K562 (cell line): ENCODE measurements at regions not wholly inside any gene's neighbourhood (a gene's known extent, or its start where the extent isn't known, plus 50 kb on each side); places are given as distances from the start of the nearest gene placed in this dataset.

Experiments used
- ATAC-seq: fragments of 200-7000 bp; cut with Tn5 transposase; 3 replicates; pipeline ENCODE4 v1.9.1; 2020; ENCODE audit warnings: moderate library complexity
- BruUV-seq: library from RNA; stranded (reverse); fragments of 400-500 nt; replicated peaks from 2 replicates; lab custom pipeline; 2021; lab: Mats Ljungman, UMichigan
- CTCF ChIA-PET: fragments of 300-600 bp; formaldehyde crosslinking; extraction: SDS; loops from one replicate; lab custom pipeline; 2021; ENCODE audit warnings: low intra/inter-chr PET ratio; lab: Yijun Ruan, JAX
- POLR2A ChIA-PET: fragments of 300-600, 350-650 bp; sonication (Branson Sonifier 250); formaldehyde crosslinking; extraction: SDS; loops from one replicate; lab custom pipeline; 2021; ENCODE audit warnings: antibody characterized with exemption, inconsistent platforms; lab: Yijun Ruan, JAX
- DNase-seq, 4 experiments: peaks; one replicate each; pipeline versions ENCODE4 v3.0.0 to v3.0.0-alpha.2; 2011 to 2018; ENCODE audit warnings: low spot score in 3 of 4, mixed read lengths in 3 of 4; ENCODE audit errors: extremely low read depth in 1 of 4
- FAIRE-seq: peaks from 2 replicates; lab custom pipeline; 2011; peaks lifted over from hg19 to GRCh38; lab: Jason Lieb, UNC
- H2AFZ ChIP-seq: 2 replicates; pipeline ENCODE4 v1.6.0; 2011; ENCODE audit warnings: low read depth, low read length, control low read depth, inconsistent platforms
- H3K27ac ChIP-seq: fragments of 200-600 bp; 3 replicates; pipeline ENCODE4 v1.8.0; 2011; ENCODE audit warnings: low read depth, mild to moderate bottlenecking, control low read depth, inconsistent platforms, low read length, moderate library complexity, mixed read lengths; ENCODE audit errors: extremely low read depth
- H3K27me3 ChIP-seq, 2 experiments: fragments of 300-600 bp in 1 of 2; 2 replicates in 1 of 2; 3 replicates in 1 of 2; pipeline versions ENCODE4 v1.6.0 to v1.8.0; 2011; ENCODE audit warnings: inconsistent platforms in 2 of 2, low read length in 2 of 2, mild to moderate bottlenecking in 1 of 2, mixed read lengths in 1 of 2, moderate library complexity in 1 of 2; ENCODE audit not compliant: control insufficient read depth in 2 of 2, insufficient read depth in 2 of 2
- H3K36me3 ChIP-seq: fragments of 300-600 bp; 3 replicates; pipeline ENCODE4 v1.8.0; 2011; ENCODE audit warnings: mild to moderate bottlenecking, low read length, inconsistent platforms; ENCODE audit not compliant: control insufficient read depth, insufficient read depth
- H3K4me1 ChIP-seq, 2 experiments: fragments of 200-600 bp in 1 of 2; replicated peaks in 1 of 2; 2 replicates in 1 of 2; 3 replicates in 1 of 2; pipeline versions ENCODE4 v1.5.1 to v1.8.0; 2011; ENCODE audit warnings: inconsistent platforms in 2 of 2, low read length in 2 of 2, mild to moderate bottlenecking in 1 of 2, mixed read lengths in 1 of 2, moderate library complexity in 1 of 2; ENCODE audit not compliant: control insufficient read depth in 2 of 2, insufficient read depth in 2 of 2
- H3K4me2 ChIP-seq: 2 replicates; pipeline ENCODE4 v1.6.1; 2011; ENCODE audit warnings: low read length, control low read depth, inconsistent platforms, mixed read lengths; ENCODE audit not compliant: insufficient read depth
- H3K4me3 ChIP-seq: fragments of 200-600 bp; sonication (generic), shearing (Covaris generic); 2 replicates; pipeline ENCODE4 v1.5.1; 2016; ENCODE audit warnings: control low read depth, inconsistent platforms
- H3K79me2 ChIP-seq: fragments of 200-600 bp; 3 replicates; pipeline ENCODE4 v1.8.0; 2011; ENCODE audit warnings: low read length, inconsistent platforms; ENCODE audit not compliant: control insufficient read depth, insufficient read depth
- H3K9ac ChIP-seq, 2 experiments: 2 replicates each; pipeline versions ENCODE4 v1.6.0 to v1.6.1; 2011; ENCODE audit warnings: low read depth in 2 of 2, low read length in 2 of 2, control low read depth in 1 of 2, inconsistent platforms in 1 of 2, mild to moderate bottlenecking in 1 of 2, mixed read lengths in 1 of 2; ENCODE audit not compliant: insufficient read depth in 1 of 2
- H3K9me1 ChIP-seq: one replicate; pipeline ENCODE4 v1.6.0; 2011; ENCODE audit warnings: inconsistent platforms, mild to moderate bottlenecking, low read length, moderate library complexity; ENCODE audit not compliant: control insufficient read depth, insufficient read depth
- H3K9me3 ChIP-seq: replicated peaks from 2 replicates; pipeline ENCODE4 v1.5.1; 2011; ENCODE audit warnings: low read depth, low read length, inconsistent platforms; ENCODE audit not compliant: control insufficient read depth, insufficient read depth
- H4K20me1 ChIP-seq: replicated peaks from 2 replicates; pipeline ENCODE4 v1.6.1; 2011; ENCODE audit warnings: low read length, inconsistent platforms, mixed read lengths; ENCODE audit not compliant: control insufficient read depth, insufficient read depth
- ATF1 ChIP-seq, 2 experiments: fragments of 450-650 bp in 1 of 2; IDR thresholded peaks; 2 replicates each; pipeline ENCODE4 v1.6.1; 2016; ENCODE audit warnings: missing compliant biosample characterization in 1 of 2, missing genetic modification characterization in 1 of 2
- CAMTA2 ChIP-seq: fragments of 250-450 bp; sonication (Bioruptor Pico); conservative IDR thresholded peaks from 2 replicates; pipeline ENCODE4 v1.5.1; 2022
- HDGF ChIP-seq: fragments of 450-650 bp; IDR thresholded peaks from 2 replicates; pipeline ENCODE4 v1.6.1; 2016
- RFX5 ChIP-seq: IDR thresholded peaks from 2 replicates; pipeline ENCODE4 v1.6.1; 2011; ENCODE audit warnings: low read depth, mild to moderate bottlenecking, improper control_type of control experiment, low read length
- SLC30A9 ChIP-seq: fragments of 250-450 bp; sonication (Bioruptor Pico); IDR thresholded peaks from 2 replicates; pipeline ENCODE4 v1.8.0; 2022; ENCODE audit warnings: mild to moderate bottlenecking, moderate library complexity
- ZNF561 ChIP-seq: fragments of 450-650 bp; formaldehyde crosslinking; conservative IDR thresholded peaks from 2 replicates; pipeline ENCODE4 v1.4.0; 2020; ENCODE audit warnings: mild to moderate bottlenecking, moderate library complexity
- ZNF830 ChIP-seq: fragments of 250-450 bp; sonication (Bioruptor Pico); IDR thresholded peaks from 2 replicates; pipeline ENCODE4 v1.5.0; 2021; ENCODE audit warnings: mild to moderate bottlenecking
- WGBS: fragments of 100-300 bp; shearing (Covaris generic); methylation state at CpG from one replicate; pipeline ENCODE4 v1.1.6; 2016; ENCODE audit warnings: low coverage, mixed read lengths; ENCODE audit not compliant: insufficient coverage; ENCODE audit errors: missing lambda C conversion rate; 5-methylcytosine and 5-hydroxymethylcytosine counted together
- in situ Hi-C: fragments of 300-500 bp; cut with MboI; formaldehyde crosslinking; loops from 4 replicates; pipeline ENCODE4 v1.15.0; 2018; ENCODE audit warnings: inconsistent platforms, mixed read lengths
- intact Hi-C: fragments of 100-400 bp; cut with micrococcal nuclease; formaldehyde crosslinking; loops from 2 replicates; pipeline ENCODE4 v1.14.2; 2022
- TF ChIP-seq, protein P1 (sequence below): fragments of 450-650 bp; IDR thresholded peaks from 2 replicates; pipeline ENCODE4 v1.6.1; 2016; ENCODE audit warnings: antibody characterized with exemption
- TF ChIP-seq, protein P2 (sequence below): IDR thresholded peaks from 2 replicates; pipeline ENCODE4 v1.6.1; 2012; ENCODE audit warnings: low read depth, low read length, improper control_type of control experiment, borderline replicate concordance
- TF ChIP-seq, protein P3 (sequence below): sonication (generic); formaldehyde crosslinking; IDR thresholded peaks from 2 replicates; pipeline ENCODE4 v1.8.0; 2023; ENCODE audit warnings: missing genetic modification reagents, mild to moderate bottlenecking, borderline replicate concordance
- TF ChIP-seq, protein P4 (sequence below): fragments of 250-450 bp; sonication (Bioruptor Pico); IDR thresholded peaks from 2 replicates; pipeline ENCODE4 v1.4.0; 2020; ENCODE audit warnings: mild to moderate bottlenecking, moderate library complexity, borderline replicate concordance

DNA sequence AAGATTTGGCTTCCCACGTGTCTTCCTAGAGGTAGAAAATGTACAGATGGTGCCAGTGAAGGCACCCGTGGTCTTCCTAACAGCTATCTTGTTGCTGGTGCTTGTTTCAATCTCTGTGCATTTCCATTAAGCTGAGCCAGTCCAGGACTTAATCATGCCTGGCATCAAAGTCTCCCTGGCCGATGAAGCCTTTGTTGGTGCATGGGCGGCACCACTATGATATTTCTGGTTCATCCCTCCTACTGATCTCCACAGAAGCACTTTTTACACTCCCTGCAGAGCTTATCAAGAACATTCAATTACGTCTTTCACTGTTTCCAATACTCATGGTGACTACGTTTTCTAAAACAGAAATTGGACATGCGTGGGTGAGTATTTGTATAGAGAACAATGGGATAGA lies 128.4 kb downstream of the TTC8 start (continued):
- TF ChIP-seq ZNF830 (no peak), ATF1 (CRISPR knock-in tag; IDR thresholded peaks at IDR 0.05) (no peak), ATF1 (tag; IDR thresholded peaks at IDR 0.05) (no peak)
- TF ChIP-seq, all 486 proteins: peak for 0

DNA sequence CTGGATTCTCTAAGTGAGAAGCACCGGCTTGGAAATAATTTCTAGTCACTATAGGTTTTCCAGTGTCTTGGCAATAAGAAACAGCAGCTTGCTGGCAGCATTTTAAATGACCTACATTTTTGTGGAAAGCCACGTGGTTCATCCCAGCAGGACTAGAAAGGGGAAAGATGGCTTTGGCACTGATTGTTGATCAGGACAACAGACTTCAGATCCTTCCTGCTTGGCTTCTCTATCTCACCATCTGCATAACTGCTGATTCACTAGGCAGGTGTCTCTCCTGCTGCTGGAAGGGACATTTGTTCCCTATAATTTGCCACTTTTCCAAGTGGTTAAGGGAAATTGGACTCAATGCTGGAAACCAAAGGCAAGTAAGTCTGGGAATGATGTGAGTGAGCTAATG lies 131.0 kb downstream of the TTC8 start:
- Histone ChIP-seq H3K27me3 (no peaks in the 10 kb centered on the region), H3K9me1 (no peaks in the 10 kb centered on the region), H2AFZ (no peak overlapping the region), H3K79me2 (no peaks in the 10 kb centered on the region), H3K4me1 (no peaks in the 10 kb centered on the region), H3K36me3 (no peaks in the 10 kb centered on the region), H3K9me3 (no peaks in the 10 kb centered on the region), H3K4me2 (no peak overlapping the region), H3K27ac (no peak overlapping the region), H3K9ac (no peak overlapping the region), H3K4me3 (no peak overlapping the region), H4K20me1 (no peaks in the 10 kb centered on the region)
- in situ Hi-C loops (no loop called here), intact Hi-C loops (no loop called here)
- ChIA-PET POLR2A (no interaction called here), CTCF (no interaction called here)
- WGBS = 0% methylated on average over 2 of the region's 2 CpGs
- BruUV-seq = no TSS peak
- no peak for ATAC-seq
- no peak for DNase-seq
- FAIRE-seq = no peak
- TF ChIP-seq ZNF561 = no peak
- TF ChIP-seq, protein P1, sequence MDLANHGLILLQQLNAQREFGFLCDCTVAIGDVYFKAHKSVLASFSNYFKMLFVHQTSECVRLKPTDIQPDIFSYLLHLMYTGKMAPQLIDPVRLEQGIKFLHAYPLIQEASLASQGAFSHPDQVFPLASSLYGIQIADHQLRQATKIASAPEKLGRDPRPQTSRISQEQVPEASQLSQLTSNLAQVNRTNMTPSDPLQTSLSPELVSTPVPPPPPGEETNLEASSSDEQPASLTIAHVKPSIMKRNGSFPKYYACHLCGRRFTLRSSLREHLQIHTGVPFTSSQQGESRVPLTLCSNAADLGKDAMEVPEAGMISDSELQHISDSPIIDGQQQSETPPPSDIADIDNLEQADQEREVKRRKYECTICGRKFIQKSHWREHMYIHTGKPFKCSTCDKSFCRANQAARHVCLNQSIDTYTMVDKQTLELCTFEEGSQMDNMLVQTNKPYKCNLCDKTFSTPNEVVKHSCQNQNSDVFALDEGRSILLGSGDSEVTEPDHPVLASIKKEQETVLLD = no peak
- TF ChIP-seq CAMTA2 (CRISPR knock-in tag) = no peak
- TF ChIP-seq, protein P2, sequence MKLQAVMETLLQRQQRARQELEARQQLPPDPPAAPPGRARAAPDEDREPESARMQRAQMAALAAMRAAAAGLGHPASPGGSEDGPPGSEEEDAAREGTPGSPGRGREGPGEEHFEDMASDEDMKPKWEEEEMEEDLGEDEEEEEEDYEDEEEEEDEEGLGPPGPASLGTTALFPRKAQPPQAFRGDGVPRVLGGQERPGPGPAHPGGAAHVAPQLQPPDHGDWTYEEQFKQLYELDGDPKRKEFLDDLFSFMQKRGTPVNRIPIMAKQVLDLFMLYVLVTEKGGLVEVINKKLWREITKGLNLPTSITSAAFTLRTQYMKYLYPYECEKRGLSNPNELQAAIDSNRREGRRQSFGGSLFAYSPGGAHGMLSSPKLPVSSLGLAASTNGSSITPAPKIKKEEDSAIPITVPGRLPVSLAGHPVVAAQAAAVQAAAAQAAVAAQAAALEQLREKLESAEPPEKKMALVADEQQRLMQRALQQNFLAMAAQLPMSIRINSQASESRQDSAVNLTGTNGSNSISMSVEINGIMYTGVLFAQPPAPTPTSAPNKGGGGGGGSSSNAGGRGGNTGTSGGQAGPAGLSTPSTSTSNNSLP = no peak
- no peak for TF ChIP-seq HDGF
- TF ChIP-seq, protein P3, sequence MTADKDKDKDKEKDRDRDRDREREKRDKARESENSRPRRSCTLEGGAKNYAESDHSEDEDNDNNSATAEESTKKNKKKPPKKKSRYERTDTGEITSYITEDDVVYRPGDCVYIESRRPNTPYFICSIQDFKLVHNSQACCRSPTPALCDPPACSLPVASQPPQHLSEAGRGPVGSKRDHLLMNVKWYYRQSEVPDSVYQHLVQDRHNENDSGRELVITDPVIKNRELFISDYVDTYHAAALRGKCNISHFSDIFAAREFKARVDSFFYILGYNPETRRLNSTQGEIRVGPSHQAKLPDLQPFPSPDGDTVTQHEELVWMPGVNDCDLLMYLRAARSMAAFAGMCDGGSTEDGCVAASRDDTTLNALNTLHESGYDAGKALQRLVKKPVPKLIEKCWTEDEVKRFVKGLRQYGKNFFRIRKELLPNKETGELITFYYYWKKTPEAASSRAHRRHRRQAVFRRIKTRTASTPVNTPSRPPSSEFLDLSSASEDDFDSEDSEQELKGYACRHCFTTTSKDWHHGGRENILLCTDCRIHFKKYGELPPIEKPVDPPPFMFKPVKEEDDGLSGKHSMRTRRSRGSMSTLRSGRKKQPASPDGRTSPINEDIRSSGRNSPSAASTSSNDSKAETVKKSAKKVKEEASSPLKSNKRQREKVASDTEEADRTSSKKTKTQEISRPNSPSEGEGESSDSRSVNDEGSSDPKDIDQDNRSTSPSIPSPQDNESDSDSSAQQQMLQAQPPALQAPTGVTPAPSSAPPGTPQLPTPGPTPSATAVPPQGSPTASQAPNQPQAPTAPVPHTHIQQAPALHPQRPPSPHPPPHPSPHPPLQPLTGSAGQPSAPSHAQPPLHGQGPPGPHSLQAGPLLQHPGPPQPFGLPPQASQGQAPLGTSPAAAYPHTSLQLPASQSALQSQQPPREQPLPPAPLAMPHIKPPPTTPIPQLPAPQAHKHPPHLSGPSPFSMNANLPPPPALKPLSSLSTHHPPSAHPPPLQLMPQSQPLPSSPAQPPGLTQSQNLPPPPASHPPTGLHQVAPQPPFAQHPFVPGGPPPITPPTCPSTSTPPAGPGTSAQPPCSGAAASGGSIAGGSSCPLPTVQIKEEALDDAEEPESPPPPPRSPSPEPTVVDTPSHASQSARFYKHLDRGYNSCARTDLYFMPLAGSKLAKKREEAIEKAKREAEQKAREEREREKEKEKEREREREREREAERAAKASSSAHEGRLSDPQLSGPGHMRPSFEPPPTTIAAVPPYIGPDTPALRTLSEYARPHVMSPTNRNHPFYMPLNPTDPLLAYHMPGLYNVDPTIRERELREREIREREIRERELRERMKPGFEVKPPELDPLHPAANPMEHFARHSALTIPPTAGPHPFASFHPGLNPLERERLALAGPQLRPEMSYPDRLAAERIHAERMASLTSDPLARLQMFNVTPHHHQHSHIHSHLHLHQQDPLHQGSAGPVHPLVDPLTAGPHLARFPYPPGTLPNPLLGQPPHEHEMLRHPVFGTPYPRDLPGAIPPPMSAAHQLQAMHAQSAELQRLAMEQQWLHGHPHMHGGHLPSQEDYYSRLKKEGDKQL (CRISPR knock-in tag) = no peak
- no peak for TF ChIP-seq RFX5
- no peak for TF ChIP-seq SLC30A9 (CRISPR knock-in tag)
- TF ChIP-seq, protein P4, sequence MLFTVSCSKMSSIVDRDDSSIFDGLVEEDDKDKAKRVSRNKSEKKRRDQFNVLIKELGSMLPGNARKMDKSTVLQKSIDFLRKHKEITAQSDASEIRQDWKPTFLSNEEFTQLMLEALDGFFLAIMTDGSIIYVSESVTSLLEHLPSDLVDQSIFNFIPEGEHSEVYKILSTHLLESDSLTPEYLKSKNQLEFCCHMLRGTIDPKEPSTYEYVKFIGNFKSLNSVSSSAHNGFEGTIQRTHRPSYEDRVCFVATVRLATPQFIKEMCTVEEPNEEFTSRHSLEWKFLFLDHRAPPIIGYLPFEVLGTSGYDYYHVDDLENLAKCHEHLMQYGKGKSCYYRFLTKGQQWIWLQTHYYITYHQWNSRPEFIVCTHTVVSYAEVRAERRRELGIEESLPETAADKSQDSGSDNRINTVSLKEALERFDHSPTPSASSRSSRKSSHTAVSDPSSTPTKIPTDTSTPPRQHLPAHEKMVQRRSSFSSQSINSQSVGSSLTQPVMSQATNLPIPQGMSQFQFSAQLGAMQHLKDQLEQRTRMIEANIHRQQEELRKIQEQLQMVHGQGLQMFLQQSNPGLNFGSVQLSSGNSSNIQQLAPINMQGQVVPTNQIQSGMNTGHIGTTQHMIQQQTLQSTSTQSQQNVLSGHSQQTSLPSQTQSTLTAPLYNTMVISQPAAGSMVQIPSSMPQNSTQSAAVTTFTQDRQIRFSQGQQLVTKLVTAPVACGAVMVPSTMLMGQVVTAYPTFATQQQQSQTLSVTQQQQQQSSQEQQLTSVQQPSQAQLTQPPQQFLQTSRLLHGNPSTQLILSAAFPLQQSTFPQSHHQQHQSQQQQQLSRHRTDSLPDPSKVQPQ (CRISPR knock-in tag) = no peak
